GM21515 (cell line): ENCODE measurements at regions not wholly inside any gene's neighbourhood (a gene's known extent, or its start where the extent isn't known, plus 50 kb on each side); places are given as distances from the start of the nearest gene placed in this dataset.
"Not testable (repeated sequence)": the region's sequence is repeated elsewhere in the genome, so short reads cannot be mapped to it uniquely, and the experiment has no call there.

Experiments
- ATAC-seq: cut with Tn5 transposase; IDR thresholded peaks from one replicate; pipeline ENCODE4 v1.9.1; 2021; ENCODE audit not compliant: unreplicated experiment

DNA sequence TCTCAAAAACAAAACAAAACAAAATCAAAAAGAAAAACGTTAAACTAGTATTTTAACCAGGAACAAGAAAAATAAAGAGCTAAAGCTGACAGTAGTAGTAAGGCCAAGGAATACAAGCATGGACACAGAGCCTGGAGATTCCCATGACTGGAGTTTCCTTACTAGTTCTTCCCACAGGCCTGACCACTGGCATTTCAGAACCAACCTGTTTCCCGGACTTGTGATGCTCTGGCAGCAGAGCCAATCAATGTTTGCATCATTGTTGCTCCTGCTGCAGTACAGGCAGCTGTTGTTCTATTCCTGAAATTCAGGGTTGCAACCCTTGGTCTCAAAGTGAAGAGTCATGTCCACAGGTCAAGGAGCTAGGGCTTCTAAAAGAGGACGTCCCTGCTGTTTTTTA is 111.3 kb upstream of the WARS2 start:
- ATAC-seq, result no peak

DNA sequence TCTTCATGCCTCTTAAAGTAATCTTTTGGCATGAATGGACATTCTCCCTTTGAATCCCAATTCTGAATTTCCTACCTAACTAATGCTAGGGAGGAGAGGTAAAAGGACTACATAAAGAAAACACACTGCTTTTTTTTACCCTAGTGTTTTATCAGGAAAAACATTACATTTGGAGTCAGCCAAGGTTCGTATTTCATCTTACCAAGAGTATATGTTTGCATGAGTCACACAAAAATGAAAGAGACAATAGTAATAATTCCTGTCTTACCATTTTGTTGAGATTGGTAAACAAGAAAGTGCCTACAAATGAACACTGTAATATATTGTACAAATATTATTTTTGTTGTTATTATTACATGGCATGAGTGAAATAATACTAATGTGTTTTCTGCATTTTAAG is 112.9 kb upstream of the WARS2 start:
- no peak for ATAC-seq

DNA sequence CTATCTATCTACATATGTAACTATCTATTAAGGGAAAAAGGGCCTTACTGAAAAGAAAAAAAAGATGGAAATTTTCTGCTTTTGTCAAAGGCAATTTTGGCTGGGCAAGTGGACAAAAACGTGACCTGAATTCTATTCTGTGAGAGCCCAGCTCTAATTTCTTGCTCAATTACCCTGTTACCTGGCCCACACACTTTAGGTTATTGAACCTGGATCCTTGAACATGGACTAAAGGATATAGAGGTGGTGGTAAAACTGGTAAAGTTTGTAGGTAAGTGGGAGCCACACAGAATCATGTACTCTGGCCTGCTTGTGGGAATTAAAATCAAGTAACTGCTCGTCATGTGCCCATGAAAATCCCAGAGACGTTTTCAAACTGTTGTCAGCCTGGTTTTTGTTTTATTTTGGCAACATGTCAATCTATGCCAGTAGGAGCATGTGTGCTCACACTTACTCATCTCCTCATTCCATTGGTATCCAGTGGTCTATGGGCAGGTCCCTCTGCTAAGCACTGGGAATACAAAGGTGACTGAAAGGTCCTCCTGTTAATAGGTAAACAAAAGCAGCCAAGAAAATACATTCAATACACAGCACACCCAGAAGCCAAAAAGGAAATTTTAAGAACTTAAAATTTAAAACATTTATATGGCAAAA is 113.7 kb upstream of the WARS2 start:
- no peak for ATAC-seq

DNA sequence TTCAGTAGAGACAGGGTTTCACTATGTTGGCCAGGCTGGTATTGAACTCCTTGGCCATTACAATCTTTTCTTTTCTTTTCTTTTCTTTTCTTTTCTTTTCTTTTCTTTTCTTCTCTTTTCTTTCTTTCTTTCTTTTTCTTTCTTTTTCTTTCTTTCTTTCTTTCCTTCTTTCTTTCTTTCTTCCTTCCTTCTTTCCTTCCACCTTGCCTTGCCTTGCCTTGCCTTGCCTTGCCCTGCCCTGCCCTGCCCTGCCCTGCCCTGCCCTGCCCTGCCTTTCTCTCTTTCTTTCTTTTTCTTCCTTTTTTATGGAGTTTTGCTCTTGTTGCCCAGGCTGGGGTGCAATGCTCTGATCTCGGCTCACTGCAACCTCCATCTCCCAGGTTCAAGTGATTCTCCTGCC is 112.5 kb upstream of the HAO2 start:
- not testable (repeated sequence) for ATAC-seq

DNA sequence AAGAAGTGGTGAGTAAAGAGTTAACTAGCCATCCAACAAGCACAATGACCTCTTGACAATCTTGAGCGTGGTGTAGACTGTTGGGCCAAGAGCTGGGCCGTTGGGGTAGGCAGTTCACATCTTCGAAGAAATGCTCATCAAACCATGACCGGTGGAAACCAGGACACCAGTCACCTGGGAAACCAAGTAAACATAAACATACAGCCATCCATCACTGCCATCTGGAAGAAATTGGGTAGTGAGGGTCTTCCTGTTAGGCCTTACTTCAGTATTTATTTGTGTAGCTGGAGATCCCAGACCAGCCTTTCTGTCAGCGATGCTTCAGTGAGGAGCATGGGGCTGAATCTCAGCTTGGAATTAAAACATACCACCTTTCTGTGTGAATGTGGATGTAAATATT is 108.1 kb upstream of the HAO2 start:
- no peak for ATAC-seq

DNA sequence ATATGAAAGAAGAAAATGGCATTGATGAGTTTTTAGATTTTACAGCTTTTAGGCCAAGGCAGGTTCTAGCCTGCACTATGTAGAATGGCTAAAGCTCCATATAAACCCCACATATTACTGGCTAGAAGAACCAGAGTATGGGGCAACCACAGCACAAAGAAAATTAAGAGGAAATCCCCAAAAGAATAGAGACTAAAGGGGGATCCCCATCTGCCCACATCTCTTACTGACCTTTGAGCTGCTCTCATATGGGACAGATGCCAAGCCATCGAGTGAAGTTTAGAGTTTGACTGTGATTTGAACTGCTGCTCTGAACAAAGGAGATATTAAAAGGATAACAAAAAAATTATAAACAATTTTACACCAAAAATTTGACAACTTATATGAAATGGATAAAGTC is 102.2 kb upstream of the HAO2 start:
- peak; percentile 91 for ATAC-seq

DNA sequence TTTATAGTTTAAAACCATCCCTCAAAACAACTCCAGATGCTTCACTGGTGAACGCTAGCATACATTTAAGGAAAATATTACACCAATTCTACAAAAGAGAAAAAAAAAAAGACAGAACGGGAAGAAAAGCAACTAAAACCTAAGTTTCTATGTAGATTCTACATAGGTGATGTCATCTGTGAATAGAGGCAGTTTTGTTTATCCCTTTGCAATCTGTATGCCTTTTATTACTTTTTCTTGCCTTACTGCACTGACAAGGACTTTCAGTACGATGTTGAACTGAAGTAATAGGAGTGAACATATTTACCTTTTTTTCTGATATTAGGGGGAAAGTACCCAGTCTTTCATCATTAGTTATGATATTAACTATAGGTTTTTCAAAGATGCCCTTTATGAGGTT is 101.7 kb upstream of the HAO2 start:
- ATAC-seq, result no peak

DNA sequence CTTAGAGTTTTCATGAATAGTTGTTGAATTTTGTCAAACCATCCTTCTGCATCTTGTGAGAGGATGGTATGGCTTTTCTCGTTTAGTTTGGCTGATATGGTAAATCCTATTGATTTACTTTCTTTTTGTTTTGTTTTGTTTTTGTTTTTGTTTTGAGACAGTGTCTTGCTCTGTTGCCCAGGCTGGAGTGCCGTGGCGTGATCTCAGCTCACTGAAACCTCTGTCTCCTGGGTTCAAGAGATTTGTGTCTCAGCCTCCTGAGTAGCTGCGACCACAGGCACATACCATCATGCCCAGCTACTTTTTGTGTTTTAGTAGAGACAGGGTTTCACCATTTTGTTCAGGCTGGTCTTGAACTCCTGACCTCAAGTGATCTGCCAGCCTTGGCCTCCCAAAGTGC is 101.3 kb upstream of the HAO2 start:
- not testable (repeated sequence) for ATAC-seq

DNA sequence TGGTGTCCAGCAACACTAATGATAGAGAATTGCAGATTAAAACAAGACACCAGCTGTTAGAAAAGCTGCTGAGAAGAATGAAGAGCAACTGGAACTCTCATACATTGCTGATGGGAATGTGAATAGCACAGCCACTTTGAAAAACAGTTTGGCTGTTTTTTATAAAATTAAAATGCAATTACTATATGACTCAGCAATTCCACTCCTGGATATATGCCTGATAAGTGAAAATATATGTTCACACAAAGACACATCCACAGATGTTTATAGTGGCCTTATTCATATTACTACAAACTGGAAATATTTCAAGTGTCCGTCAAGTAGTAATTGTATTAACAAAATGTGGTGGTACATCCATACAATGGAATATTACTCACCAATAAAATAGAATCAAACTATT is 99.7 kb upstream of the HAO2 start:
- ATAC-seq, result no peak

DNA sequence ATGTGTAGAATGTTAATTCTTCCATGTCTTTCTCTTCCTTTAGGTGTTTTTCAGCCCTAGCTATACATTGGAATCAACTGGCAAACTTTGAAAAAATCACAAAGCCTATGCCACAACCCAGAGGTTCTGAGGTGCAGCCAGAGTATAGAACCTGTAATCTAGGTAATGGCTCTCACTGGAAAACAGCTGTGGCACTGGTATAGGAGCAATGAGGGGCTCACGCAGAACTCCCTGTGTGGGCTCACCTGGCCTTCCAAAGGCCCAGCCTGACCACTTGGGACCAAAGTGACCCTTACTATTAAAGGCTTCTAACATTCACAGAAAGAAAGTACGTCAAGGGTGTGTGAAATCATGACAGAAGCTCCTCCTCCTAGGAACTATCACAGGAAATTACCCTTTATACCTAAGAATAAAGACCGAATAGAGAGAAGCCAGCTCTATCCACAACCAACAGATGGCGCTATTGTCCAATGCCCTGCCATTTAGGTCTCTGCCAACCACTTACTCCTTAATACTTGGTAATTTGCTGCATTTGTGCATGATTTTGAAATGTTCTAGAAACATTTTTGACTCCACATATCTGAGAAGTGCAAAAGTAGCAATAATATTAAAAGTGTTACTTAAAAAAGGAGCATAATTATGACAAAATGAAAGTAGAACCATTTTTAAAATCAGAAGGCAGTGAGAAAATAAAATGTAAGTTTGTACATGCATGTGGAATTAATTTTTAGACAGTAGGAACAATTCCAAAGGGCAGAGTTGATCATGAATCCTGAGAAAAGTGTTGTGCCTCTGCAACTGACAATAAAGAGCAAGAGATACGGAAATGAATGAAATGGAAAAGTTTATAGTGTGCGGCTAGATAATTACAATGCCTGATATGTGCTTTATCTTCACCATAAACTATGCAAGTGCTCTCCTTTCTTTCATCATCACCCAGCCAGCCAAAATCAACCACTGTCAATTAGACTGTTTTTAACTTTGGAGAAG is 93.1 kb upstream of the HAO2 start:
- ATAC-seq, result peak; percentile 64

DNA sequence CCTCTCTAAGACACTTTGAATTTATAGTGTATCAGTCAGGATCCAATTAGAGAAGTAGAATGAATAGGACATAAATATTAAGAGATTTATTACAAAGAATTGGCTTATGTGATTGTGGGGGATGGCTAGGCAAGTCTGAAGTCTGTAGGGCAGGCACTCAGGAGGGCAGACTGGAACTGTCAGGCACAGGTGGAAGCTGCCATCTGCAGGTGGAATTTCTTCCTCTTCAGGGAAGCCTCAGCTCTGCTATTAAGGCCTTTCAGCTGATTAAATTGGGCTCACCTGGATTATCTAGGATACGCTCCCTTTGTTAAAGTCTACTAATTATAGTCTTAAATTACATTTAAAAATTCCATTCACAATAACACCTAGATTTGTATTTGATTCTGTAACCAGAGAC is 92.0 kb upstream of the HAO2 start:
- ATAC-seq, result no peak

DNA sequence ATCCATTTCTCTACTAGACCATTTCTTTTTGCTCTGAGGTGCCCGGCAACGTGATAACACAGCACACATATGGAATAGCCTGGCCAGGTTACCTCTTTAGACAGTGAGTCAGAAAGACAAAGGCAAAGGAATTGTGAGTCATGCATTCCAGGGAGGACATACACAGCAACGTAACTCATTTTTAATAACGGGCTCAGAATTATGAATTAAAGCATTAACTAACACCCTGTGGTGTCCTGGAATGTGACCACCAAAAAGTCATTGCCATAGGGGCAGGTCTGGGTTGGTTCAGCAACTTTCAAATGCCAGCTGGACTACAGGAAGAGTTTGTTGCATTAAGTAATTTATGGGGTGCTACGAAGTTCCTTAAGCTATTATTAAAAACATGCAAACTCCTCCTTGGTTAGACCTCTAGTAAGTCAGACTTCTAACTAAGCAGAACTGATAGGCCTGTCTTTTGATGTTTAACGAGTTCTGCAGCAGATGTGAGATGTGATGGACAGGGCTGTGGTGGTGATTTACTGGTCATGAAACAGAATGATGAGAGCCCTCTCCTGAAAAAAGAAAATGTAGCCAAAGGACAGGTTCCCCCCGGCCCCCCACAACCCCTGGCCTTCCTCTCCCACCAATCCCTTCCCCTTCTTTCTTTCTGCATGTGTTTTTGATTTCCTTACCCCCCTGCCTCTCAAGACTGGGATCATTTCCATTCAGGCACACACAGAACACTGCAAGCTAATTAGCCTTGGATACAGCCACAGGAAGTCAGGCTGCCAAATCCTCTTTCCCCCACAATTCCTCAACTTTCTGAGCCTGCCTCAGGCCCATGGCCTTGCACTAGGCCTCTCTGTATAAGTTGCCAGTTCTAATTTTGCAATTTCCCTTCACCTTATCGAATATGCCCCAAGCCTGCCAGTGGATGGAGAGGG is 88.9 kb upstream of the HAO2 start:
- ATAC-seq, result no peak

DNA sequence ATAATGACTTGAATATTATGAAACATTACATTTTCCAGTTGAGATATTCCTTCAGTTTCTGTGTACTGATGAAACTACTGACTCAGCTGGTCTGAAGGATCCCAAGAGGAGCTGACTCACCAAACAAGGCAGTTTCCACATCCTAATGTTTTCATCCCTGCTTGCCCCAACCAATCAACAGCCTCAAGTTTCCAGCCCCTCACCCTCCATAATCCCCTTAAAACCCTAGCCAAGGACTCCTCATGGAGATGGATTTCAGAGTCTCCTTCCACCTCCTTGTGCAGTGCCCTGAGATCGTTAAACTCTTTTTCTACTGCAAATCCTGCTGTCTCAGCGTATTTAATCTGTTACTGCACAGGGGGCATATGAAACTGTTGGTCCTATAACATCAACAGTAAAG is 83.1 kb upstream of the HAO2 start:
- ATAC-seq, result no peak

DNA sequence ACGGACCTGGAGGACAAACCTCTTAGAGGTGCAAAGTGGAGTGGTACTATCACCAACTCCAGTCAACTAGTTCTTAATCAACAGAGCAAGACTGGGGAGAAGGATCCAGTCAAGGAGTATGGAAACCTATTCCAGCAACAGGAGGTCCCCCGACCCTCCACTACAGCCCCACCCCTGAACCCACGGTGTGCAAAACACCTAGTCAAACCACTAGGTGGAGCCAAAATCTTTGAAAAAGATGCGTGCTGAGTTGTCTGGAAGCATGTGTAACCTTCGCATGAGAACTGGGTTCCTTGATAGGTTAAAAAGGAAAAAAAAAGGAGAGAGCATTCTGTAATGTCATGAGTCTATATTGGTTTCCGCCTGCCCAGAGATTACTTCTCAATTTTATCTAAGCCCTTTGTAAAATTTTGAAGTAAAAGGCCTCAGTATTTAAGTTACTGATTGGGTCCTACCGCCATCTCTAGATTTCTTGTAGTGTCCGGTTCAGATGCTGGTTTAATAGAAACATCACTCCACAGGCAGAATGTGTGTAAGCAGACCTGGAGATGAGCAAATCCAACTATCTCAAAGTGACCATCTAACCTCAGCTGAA is 81.9 kb upstream of the HAO2 start:
- ATAC-seq, result no peak

DNA sequence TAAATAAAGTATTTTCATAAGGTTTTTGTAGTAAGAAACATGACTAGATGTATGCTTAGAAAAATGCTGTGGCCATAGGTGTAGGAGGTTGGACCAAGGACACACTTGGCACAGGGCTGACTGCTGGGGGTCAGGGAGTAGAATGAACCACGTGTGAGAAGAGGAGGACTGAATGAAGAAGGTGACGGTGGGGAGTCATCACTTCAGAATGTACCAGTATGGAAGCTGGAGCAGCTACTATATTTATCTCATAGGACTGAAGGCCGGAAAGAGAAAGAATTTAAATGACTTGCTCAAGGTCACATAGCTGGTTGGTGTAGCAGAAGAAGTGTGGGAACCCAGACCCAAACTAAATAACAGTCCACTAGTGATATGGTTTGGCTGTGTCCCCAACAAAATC is 79.8 kb upstream of the HAO2 start:
- ATAC-seq, result no peak

DNA sequence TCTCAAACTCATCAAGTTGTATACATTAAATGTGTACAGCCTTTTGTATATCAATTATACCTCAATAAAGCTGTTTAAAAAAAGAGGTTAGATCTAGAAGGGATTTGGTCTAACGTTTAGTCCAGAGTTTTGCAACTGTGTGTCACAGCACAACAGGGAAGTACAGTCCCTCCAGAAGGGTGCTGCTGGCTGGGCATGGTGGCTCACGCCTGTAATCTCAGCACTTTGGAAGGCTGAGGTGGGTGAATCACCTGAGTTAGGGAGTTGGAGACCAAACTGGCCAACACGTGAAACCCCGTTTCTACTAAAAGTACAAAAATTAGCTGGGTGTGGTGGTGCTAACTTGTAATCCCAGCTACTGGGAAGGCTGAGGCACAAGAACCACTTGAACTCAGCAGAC is 78.3 kb upstream of the HAO2 start:
- no peak for ATAC-seq

DNA sequence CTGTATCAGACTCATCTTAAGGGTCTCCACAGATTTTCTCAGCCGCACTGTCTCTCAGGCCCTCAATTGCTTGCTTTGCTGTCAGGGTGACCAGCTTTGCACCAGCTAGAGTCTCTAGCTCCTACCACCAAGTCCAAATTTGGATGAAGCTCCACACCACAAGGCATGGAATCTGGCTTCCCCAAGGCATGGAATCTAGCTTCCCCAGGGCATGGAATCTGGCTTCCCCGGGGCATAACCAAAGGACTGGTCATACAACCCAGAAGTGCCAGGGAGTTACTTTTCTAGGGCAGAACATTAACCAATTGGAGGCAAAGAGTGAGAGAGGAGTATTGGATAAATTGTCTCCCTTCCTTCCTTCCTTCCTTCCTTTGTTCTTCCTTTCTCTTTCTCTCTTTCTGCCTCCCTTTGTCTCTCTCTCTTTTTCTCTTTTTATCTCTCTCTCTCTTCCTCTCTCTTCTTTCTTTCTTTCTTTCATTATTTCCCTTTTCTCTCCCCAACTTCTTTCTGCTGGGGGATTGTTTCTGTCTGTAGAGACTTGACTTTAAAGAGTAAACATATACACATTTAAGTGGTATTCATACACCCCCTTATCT is 76.9 kb upstream of the HAO2 start:
- no peak for ATAC-seq

DNA sequence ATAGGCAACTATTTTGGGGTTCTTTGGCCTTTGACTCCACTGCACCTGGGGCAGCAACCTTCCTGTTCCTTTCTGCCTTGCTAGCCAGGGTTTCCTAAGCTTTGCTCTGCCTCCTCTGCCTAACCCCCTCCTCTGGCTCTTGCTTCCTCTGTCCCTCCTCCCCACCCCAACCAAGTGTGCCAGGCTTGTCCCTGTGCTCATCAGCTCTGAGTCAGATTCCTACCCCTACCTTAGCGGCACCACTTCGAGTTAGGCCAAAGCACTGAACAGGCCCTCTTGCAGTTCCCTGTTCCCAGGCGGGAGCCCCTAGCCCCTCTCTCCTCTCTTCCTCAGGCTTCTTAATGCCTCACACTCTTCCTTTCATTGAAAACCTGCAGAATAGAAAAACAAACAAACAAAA is 74.8 kb upstream of the HAO2 start:
- no peak for ATAC-seq

DNA sequence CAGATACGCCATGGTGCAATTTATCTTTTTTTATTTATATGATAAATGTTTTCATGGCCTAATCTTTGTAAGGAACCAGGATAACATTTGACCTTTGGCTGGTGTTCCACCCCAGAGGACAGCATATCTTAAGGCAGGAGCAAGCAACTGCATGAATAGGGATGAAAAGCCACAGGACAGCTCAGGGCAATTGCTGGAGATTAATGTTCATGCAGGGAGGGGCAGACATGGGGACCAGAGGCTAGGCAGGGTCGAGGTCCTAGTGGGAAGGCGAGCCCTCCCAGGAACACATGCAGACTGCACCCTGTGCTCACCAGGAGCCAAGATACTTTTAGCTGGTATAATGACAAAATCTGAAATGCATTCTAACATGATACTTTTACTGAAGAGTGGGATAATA is 74.4 kb upstream of the HAO2 start:
- ATAC-seq, result no peak

DNA sequence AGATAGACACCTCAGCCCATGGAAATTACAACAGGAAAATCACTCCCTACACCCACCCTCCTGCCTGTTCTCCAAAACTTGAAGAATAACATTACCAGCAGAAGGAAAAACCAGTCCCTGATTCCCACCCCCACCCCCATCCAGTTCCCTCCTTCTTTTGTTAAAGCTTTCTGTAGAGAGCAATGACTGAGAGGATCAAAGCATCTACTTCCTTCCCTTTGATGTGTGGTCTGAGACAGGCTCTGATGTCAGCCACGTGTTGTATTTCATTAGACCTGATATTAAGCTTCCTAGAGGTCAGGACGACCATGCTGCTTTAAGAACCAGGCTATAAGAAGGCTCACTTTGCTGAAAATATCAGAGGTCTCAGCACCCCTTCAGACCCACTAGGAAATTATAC is 73.9 kb upstream of the HAO2 start:
- ATAC-seq, result no peak
